H1 (cell line): ENCODE measurements at regions not wholly inside any gene's neighbourhood (a gene's known extent, or its start where the extent isn't known, plus 50 kb on each side); places are given as distances from the start of the nearest gene placed in this dataset.

ENCODE experiments used
- PHF8 ChIP-seq: fragments of 200-600 bp; sonication (generic); conservative IDR thresholded peaks from 2 replicates; pipeline ENCODE4 v1.7.1; 2012; ENCODE audit warnings: low read depth, mild to moderate bottlenecking, inconsistent platforms, low read length, moderate library complexity
- USF2 ChIP-seq: IDR thresholded peaks from 2 replicates; pipeline ENCODE4 v1.6.1; 2011; ENCODE audit warnings: low read length, improper control_type of control experiment

GRCh38 chrX:6666624-6667023 is 131.7 kb upstream of the VCX3A start (continued):
- no peak for TF ChIP-seq PHF8
- no peak for TF ChIP-seq USF2
